HG03432 (cell line): ENCODE measurements at regions not wholly inside any gene's neighbourhood (a gene's known extent, or its start where the extent isn't known, plus 50 kb on each side); places are given as distances from the start of the nearest gene placed in this dataset.

Experiments
- ATAC-seq: cut with Tn5 transposase; IDR thresholded peaks from one replicate; pipeline ENCODE4 v1.9.1; 2021; ENCODE audit warnings: mild to moderate bottlenecking, moderate library complexity; ENCODE audit not compliant: unreplicated experiment

GRCh38 chr16:31701734-31702133 is 171.9 kb upstream of the ZNF267 start:
- ATAC-seq, result no peak

- no peak for ATAC-seq
Measured at GRCh38 chr16:31702796-31703195, 170.8 kb upstream of the ZNF267 start.

- ATAC-seq, result no peak
Measured at GRCh38 chr16:31703526-31704128, 170.0 kb upstream of the ZNF267 start.

- ATAC-seq, result no peak
Measured at GRCh38 chr16:31704138-31704537, 169.5 kb upstream of the ZNF267 start.

GRCh38 chr16:31705371-31705770 is 168.2 kb upstream of the ZNF267 start:
- ATAC-seq, result no peak

GRCh38 chr16:31706318-31706717 is 167.3 kb upstream of the ZNF267 start:
- no peak for ATAC-seq

GRCh38 chr16:31706925-31707324 is 166.7 kb upstream of the ZNF267 start:
- ATAC-seq, result no peak

GRCh38 chr16:31707743-31708335 is 165.8 kb upstream of the ZNF267 start:
- ATAC-seq, result no peak

GRCh38 chr16:31708348-31708747 is 165.3 kb upstream of the ZNF267 start:
- no peak for ATAC-seq

GRCh38 chr16:31709181-31709580 is 164.4 kb upstream of the ZNF267 start:
- no peak for ATAC-seq

- ATAC-seq, result no peak
Measured at GRCh38 chr16:31710134-31710533, 163.5 kb upstream of the ZNF267 start.

- no peak for ATAC-seq
Measured at GRCh38 chr16:31710880-31711279, 162.7 kb upstream of the ZNF267 start.

GRCh38 chr16:31711344-31711845 is 162.2 kb upstream of the ZNF267 start:
- no peak for ATAC-seq

- ATAC-seq, result no peak
Measured at GRCh38 chr16:31712064-31712540, 161.5 kb upstream of the ZNF267 start.

- ATAC-seq, result peak; percentile 95
Measured at GRCh38 chr16:31713071-31713944, 160.3 kb upstream of the ZNF267 start.

GRCh38 chr16:31713945-31714902 is 159.4 kb upstream of the ZNF267 start:
- ATAC-seq, result no peak

GRCh38 chr16:31714903-31715504 is 158.6 kb upstream of the ZNF267 start:
- ATAC-seq, result no peak

GRCh38 chr16:31715915-31716314 is 157.7 kb upstream of the ZNF267 start:
- ATAC-seq, result no peak

- ATAC-seq, result no peak
Measured at GRCh38 chr16:31718998-31719397, 154.6 kb upstream of the ZNF267 start.

GRCh38 chr16:31727553-31727952 is 146.1 kb upstream of the ZNF267 start:
- no peak for ATAC-seq
